K562 (cell line): ENCODE measurements at regions not wholly inside any gene's neighbourhood (a gene's known extent, or its start where the extent isn't known, plus 50 kb on each side); places are given as distances from the start of the nearest gene placed in this dataset.

Experiments
- BRD4 ChIP-seq: fragments of 200-600 bp; sonication (generic); IDR thresholded peaks from 2 replicates; pipeline ENCODE4 v1.6.1; 2017; ENCODE audit warnings: inconsistent platforms
- CTCFL ChIP-seq: IDR thresholded peaks from 2 replicates; pipeline ENCODE4 v1.6.1; 2011; ENCODE audit warnings: borderline replicate concordance, low read depth, mild to moderate bottlenecking, moderate library complexity, low read length; ENCODE audit not compliant: insufficient read depth, poor library complexity, severe bottlenecking
- CXXC5 ChIP-seq: fragments of 250-450 bp; sonication (Bioruptor Pico); IDR thresholded peaks from 2 replicates; pipeline ENCODE4 v1.8.0; 2022; ENCODE audit warnings: inconsistent platforms, mild to moderate bottlenecking, moderate library complexity
- E2F6 ChIP-seq, 2 experiments: IDR thresholded peaks; 2 replicates each; pipeline ENCODE4 v1.6.1; 2011; ENCODE audit warnings: borderline replicate concordance in 1 of 2, control low read depth in 1 of 2, low read depth in 1 of 2, low read length in 1 of 2, mild to moderate bottlenecking in 1 of 2, mixed read lengths in 1 of 2, moderate library complexity in 1 of 2; ENCODE audit not compliant: insufficient read depth in 1 of 2, insufficient read length in 1 of 2, poor library complexity in 1 of 2, severe bottlenecking in 1 of 2; ENCODE audit errors: extremely low read depth in 1 of 2
- EWSR1 ChIP-seq: fragments of 450-650 bp; IDR thresholded peaks from 2 replicates; pipeline ENCODE4 v1.6.1; 2018; ENCODE audit warnings: borderline replicate concordance, mild to moderate bottlenecking, low read depth, moderate library complexity; ENCODE audit not compliant: partially characterized antibody
- GTF3C2 ChIP-seq: IDR thresholded peaks from 3 replicates; pipeline ENCODE4 v1.6.1; 2011; ENCODE audit warnings: borderline replicate concordance, mild to moderate bottlenecking, moderate library complexity; ENCODE audit not compliant: insufficient read length; ENCODE audit errors: extremely low read depth
- KDM1A ChIP-seq, 2 experiments: fragments of 450-650 bp; IDR thresholded peaks; 2 replicates each; pipeline ENCODE4 v1.6.1; 2016; ENCODE audit warnings: mild to moderate bottlenecking in 2 of 2

GRCh38 chr16:76897816-76898215, 293.2 kb upstream of the MON1B start (continued):
- TF ChIP-seq GTF3C2 (no peak), BRD4 (no peak), KDM1A (IDR thresholded peaks at IDR 0.05) (no peak), EWSR1 (no peak), E2F6 (IDR thresholded peaks at IDR 0.05; ENCODE audit: borderline replicate concordance in 1 of 2, extremely low read depth in 1 of 2, insufficient read depth in 1 of 2, insufficient read length in 1 of 2, low read depth in 1 of 2, low read length in 1 of 2, poor library complexity in 1 of 2, severe bottlenecking in 1 of 2) (no peak), CTCFL (no peak), CXXC5 (CRISPR knock-in tag) (no peak)
